GM21367 (cell line): ENCODE measurements at regions not wholly inside any gene's neighbourhood (a gene's known extent, or its start where the extent isn't known, plus 50 kb on each side); places are given as distances from the start of the nearest gene placed in this dataset.

Source experiments
- ATAC-seq: cut with Tn5 transposase; IDR thresholded peaks from one replicate; pipeline ENCODE4 v1.9.1; 2021; ENCODE audit not compliant: unreplicated experiment

DNA sequence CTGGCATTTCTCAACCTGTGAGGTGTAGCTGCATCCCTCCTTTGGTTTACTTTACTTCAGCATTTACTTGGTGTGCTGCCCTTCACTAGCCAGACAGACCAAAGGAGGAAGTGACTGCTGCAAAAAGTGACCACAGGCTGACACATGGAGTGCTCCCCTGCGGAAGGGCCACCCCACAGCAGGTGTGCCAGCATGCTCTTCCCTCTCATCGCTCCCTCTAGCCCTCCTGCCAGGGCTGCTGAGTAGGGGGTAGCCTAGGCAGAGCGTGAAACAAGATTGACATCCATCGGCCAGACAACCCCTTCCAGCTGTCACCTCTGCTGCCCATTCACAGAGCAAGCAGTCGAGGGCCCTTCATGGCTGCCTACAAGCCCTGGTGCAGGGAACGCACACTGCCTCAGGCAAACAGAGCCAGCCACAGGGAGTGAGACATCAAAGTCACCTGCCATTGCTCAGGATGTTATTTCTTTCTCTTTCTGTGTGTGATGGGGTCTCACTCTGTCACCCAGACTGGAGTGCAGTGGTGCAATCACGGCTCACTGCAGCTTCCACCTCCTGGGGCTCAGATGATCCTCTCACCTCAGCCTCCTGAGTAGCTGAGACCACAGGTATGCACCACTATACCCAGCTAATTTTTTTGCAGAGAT is 102.0 kb upstream of the RPS6KA2 start:
- no peak for ATAC-seq

DNA sequence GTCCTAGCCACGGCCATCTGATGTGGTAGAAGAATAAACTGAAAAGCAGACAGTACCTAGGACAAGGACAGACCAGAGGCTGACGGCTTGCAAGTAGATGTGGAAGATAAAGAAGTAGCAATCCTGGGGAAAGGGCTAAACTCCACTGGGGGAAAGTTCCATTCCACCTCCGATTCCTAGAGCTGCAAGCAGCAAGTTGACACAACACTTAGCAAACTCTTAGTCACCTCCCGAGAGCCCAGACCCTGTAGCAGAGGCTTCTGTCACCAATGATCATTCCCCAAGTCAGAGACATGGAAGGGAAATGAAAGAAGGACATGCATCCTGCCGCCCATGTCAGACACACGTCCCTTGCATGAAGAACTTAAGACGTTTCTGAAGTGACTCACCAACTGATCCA is 99.2 kb upstream of the RPS6KA2 start:
- no peak for ATAC-seq

DNA sequence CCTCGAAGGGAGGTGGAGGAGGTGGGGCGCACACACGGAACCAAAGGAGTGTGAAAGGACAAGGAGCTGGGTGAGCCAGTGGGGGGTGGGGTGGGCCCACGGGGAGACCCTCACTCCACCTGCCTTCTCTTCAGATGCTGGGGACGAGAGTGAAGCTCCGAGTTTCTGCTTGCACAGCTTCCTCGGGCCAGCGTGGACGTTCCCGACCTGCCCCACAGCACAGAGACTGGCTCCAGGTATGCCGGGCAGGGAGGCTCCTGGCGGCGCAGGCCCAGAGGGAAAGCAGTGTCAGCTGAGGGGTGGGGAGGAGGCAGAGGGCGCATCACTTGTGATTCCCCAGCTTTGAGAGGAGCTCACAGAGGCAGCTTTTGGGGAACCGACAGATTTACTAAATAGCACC is 98.5 kb upstream of the RPS6KA2 start:
- no peak for ATAC-seq

DNA sequence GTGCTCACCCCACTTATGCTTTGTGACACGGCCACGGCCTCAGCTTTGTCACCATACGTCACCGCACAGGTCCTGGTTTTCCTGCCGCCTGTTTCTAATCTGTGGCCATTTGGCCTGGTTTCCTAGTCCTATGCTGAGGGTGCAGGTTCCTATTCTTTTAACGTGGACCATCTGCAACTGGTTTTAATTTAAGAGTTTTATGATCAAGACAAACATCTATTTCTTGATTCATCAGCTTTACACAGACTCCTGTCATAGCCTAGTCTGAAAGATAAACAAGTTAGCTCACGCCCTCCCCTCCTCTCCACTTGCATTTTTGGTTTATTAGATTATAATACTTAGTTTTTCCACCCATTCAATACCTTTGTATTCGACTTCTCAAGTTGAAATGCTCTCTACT is 97.5 kb upstream of the RPS6KA2 start:
- no peak for ATAC-seq

DNA sequence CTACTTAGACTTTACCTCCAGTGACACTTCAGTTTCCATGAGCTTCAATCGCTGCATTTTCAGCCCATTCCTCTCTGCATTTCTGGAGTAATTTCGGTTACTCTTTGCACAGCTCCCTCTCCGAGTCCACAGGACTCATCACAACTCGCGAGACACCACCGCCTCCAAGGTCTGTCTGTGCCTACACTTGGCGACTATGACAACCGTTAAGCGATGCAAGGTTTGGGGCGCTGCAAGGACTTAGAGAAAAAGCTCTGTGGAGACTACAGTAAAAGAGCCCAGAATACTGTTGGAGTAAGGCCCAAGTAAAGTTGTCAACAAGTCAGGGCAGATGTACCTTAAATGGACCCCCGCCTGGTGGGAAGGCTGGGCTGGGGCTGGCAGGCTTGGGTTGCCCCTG is 95.7 kb upstream of the RPS6KA2 start:
- no peak for ATAC-seq

DNA sequence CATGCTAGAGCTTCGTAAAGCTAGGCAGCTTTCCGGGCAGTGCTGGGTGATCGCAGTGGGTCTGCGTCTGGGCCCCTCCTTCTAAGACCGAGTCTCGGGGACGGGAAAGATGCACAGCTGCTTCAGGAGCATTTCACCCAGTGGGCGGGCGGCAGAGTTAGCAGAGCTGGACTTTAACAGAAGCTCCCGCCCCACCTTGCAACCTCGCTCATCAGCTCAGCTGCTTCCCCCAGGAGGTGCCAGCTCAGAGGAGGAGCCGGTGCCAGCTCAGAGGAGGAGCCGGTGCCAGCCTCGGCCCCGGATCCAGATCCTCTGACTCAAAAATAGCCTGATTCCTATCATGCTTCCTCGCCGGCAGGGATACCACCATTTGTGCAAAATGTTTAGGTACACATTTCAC is 94.5 kb upstream of the RPS6KA2 start:
- ATAC-seq = no peak

DNA sequence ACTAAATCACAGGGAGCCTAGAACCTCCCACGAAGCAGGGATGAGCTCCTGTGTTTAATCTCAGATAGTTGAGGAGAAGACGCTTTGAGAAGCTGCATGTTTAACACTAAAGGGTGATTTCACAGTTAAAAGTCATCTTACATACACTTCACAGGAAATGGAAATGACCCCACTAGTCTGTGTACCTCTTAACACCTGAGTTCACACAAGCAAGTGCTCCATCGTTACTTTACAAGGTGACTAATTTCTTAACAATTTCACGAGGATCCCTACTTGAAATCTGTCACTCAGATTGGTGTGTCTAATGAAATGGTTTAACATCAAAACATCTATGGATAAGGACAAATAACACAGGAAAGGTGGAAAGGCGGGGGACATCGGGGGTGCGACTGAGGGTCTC is 93.8 kb upstream of the RPS6KA2 start:
- ATAC-seq = no peak

DNA sequence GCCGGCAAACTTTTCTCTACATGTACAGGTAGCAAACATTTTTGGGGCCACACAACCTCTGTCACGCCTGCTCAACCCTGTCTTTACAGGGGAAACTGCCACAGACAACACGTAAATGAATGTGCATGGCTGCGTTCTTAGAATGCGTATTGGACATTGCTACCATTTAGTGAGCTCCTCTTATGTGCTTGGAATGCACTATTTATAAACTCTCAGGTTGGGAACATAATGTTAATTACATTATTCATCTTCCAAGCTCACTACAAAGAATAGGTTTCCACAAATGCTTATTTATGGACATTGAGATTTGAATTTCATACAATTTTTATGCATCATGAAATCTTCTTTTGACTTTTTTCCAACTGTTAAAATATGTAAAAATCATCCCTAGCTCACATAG is 92.0 kb upstream of the RPS6KA2 start:
- no peak for ATAC-seq

DNA sequence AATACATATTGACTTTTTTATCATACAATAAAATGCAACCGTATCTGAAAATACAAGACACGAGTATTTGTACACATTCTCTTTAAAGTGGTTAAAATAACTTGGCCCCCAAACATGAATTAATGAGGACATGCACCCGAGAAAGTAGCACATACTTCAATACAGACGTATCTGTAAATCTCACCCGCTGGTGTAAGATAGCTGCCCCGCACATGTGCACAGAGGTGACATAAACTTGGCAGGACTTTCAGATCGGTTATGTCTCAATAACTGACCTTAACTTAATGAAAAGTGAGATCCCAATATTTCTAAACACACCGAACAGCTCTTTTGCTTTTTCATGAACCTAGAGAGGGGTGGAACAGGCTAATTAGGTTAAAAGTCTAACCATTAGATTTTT is 91.5 kb upstream of the RPS6KA2 start:
- no peak for ATAC-seq

DNA sequence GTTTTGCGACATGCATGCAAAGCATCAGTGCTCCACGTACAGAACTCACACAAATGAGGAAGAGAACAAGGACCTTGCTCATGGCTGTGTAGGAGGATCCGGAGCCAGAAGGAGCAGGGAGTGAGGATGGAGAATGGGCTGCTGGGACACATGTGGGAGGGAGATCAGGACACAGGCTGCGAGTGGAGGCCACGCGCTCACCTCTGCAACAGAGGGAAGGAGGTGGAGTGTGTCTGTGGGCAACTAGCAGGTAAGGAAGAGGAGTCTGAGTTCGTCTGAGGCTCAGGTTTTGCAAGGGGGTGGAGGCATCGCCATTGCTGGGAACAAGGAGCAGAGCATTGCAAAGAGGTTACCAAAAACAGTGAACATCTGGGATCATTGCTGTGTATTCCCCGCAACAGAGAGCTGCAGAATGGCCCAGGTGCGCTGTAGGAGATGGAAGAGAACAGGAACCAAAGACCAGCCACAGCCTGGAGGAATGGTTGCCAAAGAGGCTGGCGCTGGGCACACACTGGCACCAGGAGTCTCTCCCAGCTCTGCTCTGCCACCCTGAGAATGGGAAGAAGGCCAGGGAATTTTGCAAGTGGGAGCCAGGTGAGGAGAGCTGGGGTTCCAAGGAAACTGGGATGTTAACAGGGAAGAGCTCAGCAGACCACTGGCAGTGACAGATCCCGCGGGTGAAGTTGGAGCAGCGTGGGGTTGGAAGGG is 90.0 kb upstream of the RPS6KA2 start:
- no peak for ATAC-seq

DNA sequence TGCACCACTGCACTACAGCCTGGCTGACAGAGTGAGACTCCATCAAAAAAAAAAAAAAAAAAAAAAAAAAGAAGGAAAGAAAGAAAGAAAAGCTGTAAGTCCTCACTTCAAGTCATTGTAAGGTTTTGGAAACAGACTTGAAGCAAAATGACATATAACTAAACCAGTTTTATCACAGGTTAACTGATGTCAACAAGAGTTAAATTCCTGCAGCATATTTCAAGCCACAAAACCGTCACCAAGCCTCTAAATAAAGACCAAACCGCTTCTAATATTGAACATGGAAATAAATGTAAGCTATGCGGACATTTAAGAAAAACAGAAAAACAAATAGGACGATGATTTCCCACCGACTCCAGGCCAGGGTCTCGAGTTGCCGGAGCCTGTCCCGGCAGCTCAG is 88.9 kb upstream of the RPS6KA2 start:
- ATAC-seq = no peak

DNA sequence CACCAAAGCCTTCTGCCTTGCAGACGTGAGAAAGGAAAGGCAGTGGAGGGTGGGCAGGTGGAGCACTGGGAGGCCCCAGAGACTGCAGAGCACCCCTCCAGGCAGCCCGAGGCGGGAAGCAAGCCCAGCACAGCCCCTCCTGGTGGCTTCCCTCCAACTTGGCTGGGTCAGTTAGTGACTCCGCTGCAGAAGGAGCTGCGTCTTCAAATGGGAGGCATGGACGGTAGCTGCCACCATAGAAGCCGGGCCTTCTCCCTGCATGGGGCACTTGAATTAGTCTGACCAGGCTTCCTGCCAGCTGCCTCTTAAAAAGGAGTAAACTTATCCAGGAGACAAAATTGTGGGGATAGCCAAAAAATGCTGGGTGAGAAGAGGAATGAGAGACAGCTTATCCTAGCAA is 88.0 kb upstream of the RPS6KA2 start:
- ATAC-seq = no peak

DNA sequence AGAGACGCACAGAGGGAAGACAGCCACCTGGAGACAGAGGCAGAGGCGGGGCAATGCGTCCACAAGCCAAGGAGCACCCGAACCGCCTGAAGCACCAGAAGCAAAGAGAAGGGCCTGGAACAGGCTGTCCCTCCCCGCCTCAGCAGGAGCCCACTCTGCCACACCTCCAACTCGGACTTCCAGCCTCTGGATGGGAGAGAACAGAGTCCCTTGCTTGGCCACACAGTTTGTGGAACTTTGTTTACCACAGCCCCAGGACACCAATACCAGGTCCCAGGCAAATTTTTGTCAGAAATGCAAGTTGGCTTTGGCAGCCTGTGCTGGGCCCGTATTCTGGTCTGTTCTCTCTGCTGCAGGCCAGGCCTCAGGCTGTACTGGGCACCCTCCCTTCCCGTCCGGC is 87.5 kb upstream of the RPS6KA2 start:
- ATAC-seq = no peak

DNA sequence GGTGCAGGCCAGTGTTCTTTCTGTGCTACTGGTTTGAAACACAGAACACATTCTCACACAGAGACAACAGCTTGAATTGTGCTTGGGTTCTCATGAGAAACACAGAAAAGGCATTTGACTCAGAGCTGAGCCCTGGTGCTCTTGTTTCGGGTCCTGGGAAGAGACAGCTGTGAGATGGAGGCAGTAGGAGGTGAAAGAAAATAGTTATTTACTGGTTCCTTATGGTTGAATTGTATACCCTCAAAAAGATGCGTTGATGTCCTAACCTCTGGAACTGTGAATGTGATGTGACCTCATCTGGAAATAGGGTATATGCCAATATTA is 87.1 kb upstream of the RPS6KA2 start:
- no peak for ATAC-seq

DNA sequence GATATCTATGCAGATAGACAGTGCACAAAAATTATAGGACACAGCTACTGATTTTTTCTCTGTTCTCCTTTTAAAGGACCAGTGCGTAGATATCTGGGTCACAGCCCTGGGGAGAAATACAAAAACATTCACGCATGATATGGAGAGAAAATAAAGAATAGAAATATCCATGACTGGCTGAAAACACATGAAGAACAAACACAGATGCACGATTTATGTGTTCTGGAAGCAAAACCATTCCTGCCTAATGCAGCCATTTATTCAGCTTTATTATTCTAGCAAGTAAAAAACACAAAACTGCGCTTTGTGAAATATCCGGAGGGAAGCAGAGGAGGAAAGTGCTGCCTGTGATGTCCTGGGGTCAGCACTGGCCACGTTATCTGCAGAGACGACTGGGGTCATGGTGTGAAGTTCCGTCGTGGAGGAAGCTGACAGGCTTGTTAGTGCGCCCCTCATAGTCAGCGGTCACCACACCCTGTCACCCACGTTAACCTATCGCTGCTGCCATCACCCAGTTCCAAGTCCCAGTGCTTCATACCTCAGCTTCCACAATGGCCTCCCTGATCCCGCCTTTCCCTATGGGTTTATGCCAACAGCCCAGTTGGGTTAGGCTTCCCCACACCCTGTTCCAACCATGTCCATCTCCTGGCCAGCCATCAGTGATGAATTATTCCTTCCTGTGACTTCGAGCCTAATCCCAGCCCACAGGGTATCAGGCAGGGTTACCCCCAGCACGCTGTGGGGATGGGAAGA is 86.6 kb upstream of the RPS6KA2 start:
- ATAC-seq = no peak

DNA sequence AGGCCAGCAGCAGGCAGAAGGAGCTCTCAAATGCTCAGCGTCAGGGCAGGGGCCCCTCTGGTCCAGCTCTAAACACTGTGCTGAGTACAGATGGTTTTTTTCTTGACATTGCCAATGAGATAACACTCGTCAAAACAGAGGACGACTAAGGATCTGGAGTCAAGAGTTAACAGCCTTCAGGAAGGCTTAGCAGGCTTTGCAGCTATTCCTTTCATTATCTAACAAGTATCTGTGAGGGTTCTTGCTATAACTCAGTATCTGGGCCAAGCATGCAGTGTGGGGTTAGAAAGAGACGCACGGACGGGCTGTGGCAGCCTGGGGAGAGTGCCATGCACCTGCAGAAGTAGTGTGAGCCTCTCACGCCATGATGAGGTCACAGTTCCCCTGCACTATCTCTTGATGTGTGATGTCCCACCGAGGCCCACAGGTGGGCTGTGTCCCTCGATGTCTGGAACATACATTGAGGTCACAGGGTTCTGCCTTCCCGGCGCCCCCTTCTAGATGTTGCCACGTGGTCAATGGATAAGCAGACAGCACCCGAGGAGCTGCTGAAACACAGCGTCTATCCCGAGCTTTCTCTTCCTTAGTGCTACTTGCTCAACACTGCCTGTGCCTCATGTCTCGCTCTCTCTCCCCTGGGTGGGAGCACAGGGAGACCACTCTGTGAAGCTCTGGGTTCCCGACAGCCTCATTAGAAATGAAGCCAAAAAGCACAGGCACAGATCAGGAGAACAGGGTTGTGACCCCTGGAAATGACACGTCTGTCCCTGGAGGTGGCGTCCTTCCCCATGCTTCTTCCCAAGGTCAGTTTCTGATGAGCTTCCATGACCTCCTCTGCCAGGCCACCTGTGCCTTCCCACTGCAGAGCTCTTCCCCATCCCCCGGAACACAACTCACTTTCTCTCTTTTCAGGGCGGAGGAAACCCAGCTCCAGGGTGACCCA is 85.5 kb upstream of the RPS6KA2 start:
- ATAC-seq = no peak

DNA sequence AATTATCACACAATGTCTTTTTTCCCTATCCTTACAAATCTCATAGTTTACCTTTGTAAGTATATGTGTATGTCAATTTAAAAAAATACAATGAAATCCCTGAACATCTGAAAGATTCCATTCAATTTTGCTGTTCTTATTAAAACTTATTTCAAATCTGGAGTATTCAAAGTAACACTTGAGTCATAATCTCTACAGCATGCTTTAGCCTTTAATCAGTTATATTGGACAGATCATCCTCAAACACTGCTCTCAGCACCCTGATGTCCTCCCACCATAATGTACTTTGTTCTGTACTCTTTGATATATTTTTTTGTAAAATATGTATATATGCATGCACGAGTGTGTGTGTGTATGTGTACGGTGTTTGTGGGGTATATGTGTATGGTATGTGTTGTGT is 83.0 kb upstream of the RPS6KA2 start:
- ATAC-seq = no peak

DNA sequence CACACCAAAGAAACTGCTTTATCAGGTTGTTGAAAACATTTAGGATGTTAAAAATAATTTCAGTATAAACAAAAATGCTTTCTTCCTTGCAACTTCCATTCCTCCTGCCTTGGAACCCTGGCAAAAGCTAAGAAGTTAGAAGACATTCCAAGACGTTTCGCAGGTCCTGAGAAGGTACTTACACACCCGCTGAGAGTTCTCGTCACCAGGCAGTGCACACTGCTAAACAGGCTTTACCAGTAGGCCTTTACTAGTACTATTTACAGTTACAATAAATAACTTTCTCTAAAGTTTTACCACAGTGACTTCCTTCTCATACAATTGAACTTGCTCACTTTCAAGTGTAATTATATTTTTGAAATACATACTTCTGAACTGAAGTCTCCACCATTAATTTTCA is 81.4 kb upstream of the RPS6KA2 start:
- ATAC-seq = no peak

DNA sequence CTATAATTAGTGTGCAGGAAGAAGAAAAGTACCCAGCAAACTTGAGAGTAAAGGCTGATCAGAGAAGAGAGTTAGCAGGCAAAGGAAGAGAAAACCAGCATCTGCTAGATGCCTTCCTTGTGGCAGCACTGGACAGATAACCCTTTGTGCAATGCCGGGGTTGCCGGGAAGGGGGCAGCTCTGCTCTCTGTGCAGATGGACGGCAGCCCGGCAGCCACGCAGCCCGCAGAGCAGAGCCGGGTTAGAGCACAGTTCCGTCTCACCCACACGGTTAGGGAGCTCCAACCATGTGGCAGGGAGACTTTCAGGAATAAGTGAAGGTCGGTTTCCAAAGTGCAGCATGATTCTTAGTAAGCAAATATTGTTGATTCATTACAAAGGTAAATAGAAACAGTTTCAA is 80.0 kb upstream of the RPS6KA2 start:
- ATAC-seq = no peak

DNA sequence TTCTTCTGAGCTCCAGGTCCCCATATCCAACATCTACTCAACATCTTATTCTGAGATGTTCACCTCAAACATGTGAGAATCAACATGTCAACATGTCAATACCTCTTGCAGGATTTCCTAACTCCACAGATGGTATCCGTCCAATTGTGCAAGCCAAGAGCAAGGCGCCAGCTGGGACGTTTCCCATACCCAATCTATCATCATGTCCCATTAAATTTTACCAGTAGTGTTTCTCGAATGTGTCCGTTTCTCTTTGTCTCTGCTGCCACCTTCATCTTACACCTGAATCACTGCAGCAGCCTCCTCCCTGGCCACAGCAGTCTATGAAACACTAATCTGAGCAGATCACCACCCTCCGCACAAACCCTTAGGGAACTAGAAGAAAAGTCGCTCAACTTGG is 78.0 kb upstream of the RPS6KA2 start:
- no peak for ATAC-seq

DNA sequence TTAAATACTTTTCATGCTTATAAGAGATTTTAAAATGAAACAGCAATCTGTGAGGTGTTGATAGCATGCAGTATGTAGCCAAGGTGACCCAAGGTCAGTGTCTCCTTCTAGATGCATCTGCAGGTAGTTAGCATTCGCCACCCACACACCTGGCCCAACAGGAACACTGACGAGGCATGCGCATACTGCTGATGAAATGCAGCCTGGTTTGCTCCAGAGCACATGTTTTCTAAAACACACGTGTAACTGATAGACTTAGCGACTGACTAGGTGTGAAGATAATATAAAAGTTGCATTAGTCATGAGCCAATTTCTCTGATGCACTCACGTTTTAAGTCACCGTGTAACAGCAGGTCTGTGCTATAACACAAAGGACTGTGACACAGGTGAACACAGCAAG is 77.1 kb upstream of the RPS6KA2 start:
- ATAC-seq = no peak
